ENCODE measurements at regions not wholly inside any gene's neighbourhood (a gene's known extent, or its start where the extent isn't known, plus 50 kb on each side); places are given as distances from the start of the nearest gene placed in this dataset.

- no peak for ATAC-seq (ENCODE audit: poor library complexity)
- Mint-ChIP-seq H3K4me3 (no peak overlapping the region), H3K9me3 (peaks cover 5% of the 10 kb centered on the region), H3K27ac (no peak overlapping the region), H3K36me3 (ENCODE audit: low read depth) (no peaks in the 10 kb centered on the region), H3K27me3 (no peaks in the 10 kb centered on the region), H3K4me1 (ENCODE audit: low read depth) (no peaks in the 10 kb centered on the region)
- Histone ChIP-seq H3K27me3 (ENCODE audit: control insufficient read depth in 1 of 2, insufficient read depth in 2 of 2, low read length in 2 of 2) (no peaks in the 10 kb centered on the region), H3K36me3 (ENCODE audit: insufficient read depth, low read length) (no peaks in the 10 kb centered on the region), H3K27ac (ENCODE audit: low read depth in 1 of 2, low read length in 2 of 2) (no peak overlapping the region), H3K9me3 (ENCODE audit: control insufficient read depth in 1 of 2, insufficient read depth in 1 of 2, low read length in 2 of 2) (no peaks in the 10 kb centered on the region), H3K4me1 (ENCODE audit: insufficient read depth, low read length) (no peaks in the 10 kb centered on the region), H3K4me3 (ENCODE audit: low read length) (no peak overlapping the region)
- ChIA-PET CTCF (no interaction called here), POLR2A (no interaction called here)
- intact Hi-C loops (cut with DNase I, micrococcal nuclease): no loop called here
- TF ChIP-seq CTCF (IDR thresholded peaks at IDR 0.05): no peak
- DNase-seq: no peak
These were observed 816.0 kb downstream of the SQOR start for GRCh38 chr15:46450810-46451182.

- ChIA-PET POLR2A (no interaction called here), CTCF (no interaction called here)
- Histone ChIP-seq H3K36me3 (ENCODE audit: insufficient read depth, low read length) (no peaks in the 10 kb centered on the region), H3K27ac (ENCODE audit: low read depth in 1 of 2, low read length in 2 of 2) (no peak overlapping the region), H3K27me3 (ENCODE audit: control insufficient read depth in 1 of 2, insufficient read depth in 2 of 2, low read length in 2 of 2) (no peaks in the 10 kb centered on the region), H3K4me1 (ENCODE audit: insufficient read depth, low read length) (no peaks in the 10 kb centered on the region), H3K4me3 (ENCODE audit: low read length) (no peak overlapping the region), H3K9me3 (ENCODE audit: control insufficient read depth in 1 of 2, insufficient read depth in 1 of 2, low read length in 2 of 2) (no peaks in the 10 kb centered on the region)
- no peak for ATAC-seq (ENCODE audit: poor library complexity)
- no peak for TF ChIP-seq CTCF (IDR thresholded peaks at IDR 0.05)
- no peaks in the 10 kb centered on the region for H3K36me3 Mint-ChIP-seq (ENCODE audit: low read depth)
- H3K27me3 Mint-ChIP-seq: no peaks in the 10 kb centered on the region
- DNase-seq: no peak
- peaks cover 7% of the 10 kb centered on the region for H3K9me3 Mint-ChIP-seq
- no peak overlapping the region for H3K27ac Mint-ChIP-seq
- intact Hi-C loops (cut with DNase I, micrococcal nuclease): no loop called here
- H3K4me3 Mint-ChIP-seq: no peak overlapping the region
- no peaks in the 10 kb centered on the region for H3K4me1 Mint-ChIP-seq (ENCODE audit: low read depth)
These were observed 817.5 kb downstream of the SQOR start for GRCh38 chr15:46452297-46452820.

GRCh38 chr15:46456456-46456855 is 821.6 kb downstream of the SQOR start:
- TF ChIP-seq CTCF (IDR thresholded peaks at IDR 0.05): no peak
- DNase-seq: no peak
- CTCF ChIA-PET: no interaction called here
- Mint-ChIP-seq H3K27me3 (no peaks in the 10 kb centered on the region), H3K4me1 (ENCODE audit: low read depth) (no peaks in the 10 kb centered on the region), H3K27ac (no peak overlapping the region), H3K4me3 (no peak overlapping the region), H3K36me3 (ENCODE audit: low read depth) (no peaks in the 10 kb centered on the region), H3K9me3 (peaks cover 7% of the 10 kb centered on the region)
- Histone ChIP-seq H3K27ac (ENCODE audit: low read depth in 1 of 2, low read length in 2 of 2) (no peak overlapping the region), H3K36me3 (ENCODE audit: insufficient read depth, low read length) (no peaks in the 10 kb centered on the region), H3K9me3 (ENCODE audit: control insufficient read depth in 1 of 2, insufficient read depth in 1 of 2, low read length in 2 of 2) (no peaks in the 10 kb centered on the region), H3K27me3 (ENCODE audit: control insufficient read depth in 1 of 2, insufficient read depth in 2 of 2, low read length in 2 of 2) (no peaks in the 10 kb centered on the region), H3K4me3 (ENCODE audit: low read length) (no peak overlapping the region), H3K4me1 (ENCODE audit: insufficient read depth, low read length) (no peaks in the 10 kb centered on the region)
- intact Hi-C loops (cut with DNase I, micrococcal nuclease): no loop called here
- ATAC-seq (ENCODE audit: poor library complexity): no peak
- POLR2A ChIA-PET: no interaction called here

Data from CD4-positive, alpha-beta T cell (primary cell).